WTC11 (cell line): ENCODE measurements at regions not wholly inside any gene's neighbourhood (a gene's known extent, or its start where the extent isn't known, plus 50 kb on each side); places are given as distances from the start of the nearest gene placed in this dataset.

Source experiments
- ATF2 ChIP-seq: sonication (generic); formaldehyde crosslinking; IDR thresholded peaks from 2 replicates; pipeline ENCODE4 v1.8.1; 2022; ENCODE audit warnings: low read depth, missing genetic modification reagents, borderline replicate concordance
- ATF6 ChIP-seq: sonication (generic); formaldehyde crosslinking; IDR thresholded peaks from 2 replicates; pipeline ENCODE4 v1.8.1; 2023; ENCODE audit warnings: mild to moderate bottlenecking, missing genetic modification reagents
- CREM ChIP-seq: sonication (generic); formaldehyde crosslinking; IDR thresholded peaks from 2 replicates; pipeline ENCODE4 v1.8.1; 2022; ENCODE audit warnings: mild to moderate bottlenecking, missing genetic modification reagents, moderate library complexity
- ESRRA ChIP-seq: sonication (generic); formaldehyde crosslinking; IDR thresholded peaks from 2 replicates; pipeline ENCODE4 v1.8.1; 2022; ENCODE audit warnings: mild to moderate bottlenecking, missing genetic modification reagents, borderline replicate concordance
- GRHL2 ChIP-seq: fragments of 250-450 bp; sonication (Bioruptor Pico); IDR thresholded peaks from 2 replicates; pipeline ENCODE4 v1.8.0; 2022; ENCODE audit warnings: mild to moderate bottlenecking, moderate library complexity; ENCODE audit not compliant: insufficient replicate concordance, severe bottlenecking
- JUN ChIP-seq: sonication (generic); formaldehyde crosslinking; IDR thresholded peaks from 2 replicates; pipeline ENCODE4 v1.8.0; 2023; ENCODE audit warnings: mild to moderate bottlenecking, missing genetic modification reagents
- MAX ChIP-seq: sonication (generic); formaldehyde crosslinking; IDR thresholded peaks from 2 replicates; pipeline ENCODE4 v1.8.0; 2022; ENCODE audit warnings: mild to moderate bottlenecking, missing genetic modification reagents
- USF1 ChIP-seq: sonication (generic); formaldehyde crosslinking; IDR thresholded peaks from 2 replicates; pipeline ENCODE4 v1.8.0; 2022; ENCODE audit warnings: mild to moderate bottlenecking, missing genetic modification reagents
- TF ChIP-seq, protein P1 (sequence below): fragments of 200-600 bp; IDR thresholded peaks from 2 replicates; pipeline ENCODE4 v1.8.0; 2022; ENCODE audit warnings: antibody characterized with exemption
- TF ChIP-seq, protein P2 (sequence below): sonication (generic); formaldehyde crosslinking; IDR thresholded peaks from 2 replicates; pipeline ENCODE4 v1.8.1; 2023; ENCODE audit warnings: mild to moderate bottlenecking, missing genetic modification reagents, moderate library complexity

GRCh38 chr5:148898413-148899075 lies 72.1 kb downstream of the ADRB2 start:
- TF ChIP-seq, protein P1, sequence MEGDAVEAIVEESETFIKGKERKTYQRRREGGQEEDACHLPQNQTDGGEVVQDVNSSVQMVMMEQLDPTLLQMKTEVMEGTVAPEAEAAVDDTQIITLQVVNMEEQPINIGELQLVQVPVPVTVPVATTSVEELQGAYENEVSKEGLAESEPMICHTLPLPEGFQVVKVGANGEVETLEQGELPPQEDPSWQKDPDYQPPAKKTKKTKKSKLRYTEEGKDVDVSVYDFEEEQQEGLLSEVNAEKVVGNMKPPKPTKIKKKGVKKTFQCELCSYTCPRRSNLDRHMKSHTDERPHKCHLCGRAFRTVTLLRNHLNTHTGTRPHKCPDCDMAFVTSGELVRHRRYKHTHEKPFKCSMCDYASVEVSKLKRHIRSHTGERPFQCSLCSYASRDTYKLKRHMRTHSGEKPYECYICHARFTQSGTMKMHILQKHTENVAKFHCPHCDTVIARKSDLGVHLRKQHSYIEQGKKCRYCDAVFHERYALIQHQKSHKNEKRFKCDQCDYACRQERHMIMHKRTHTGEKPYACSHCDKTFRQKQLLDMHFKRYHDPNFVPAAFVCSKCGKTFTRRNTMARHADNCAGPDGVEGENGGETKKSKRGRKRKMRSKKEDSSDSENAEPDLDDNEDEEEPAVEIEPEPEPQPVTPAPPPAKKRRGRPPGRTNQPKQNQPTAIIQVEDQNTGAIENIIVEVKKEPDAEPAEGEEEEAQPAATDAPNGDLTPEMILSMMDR: no peak
- TF ChIP-seq JUN (CRISPR knock-in tag): no peak
- no peak for TF ChIP-seq USF1
- no peak for TF ChIP-seq CREM (CRISPR knock-in tag)
- TF ChIP-seq, protein P2, sequence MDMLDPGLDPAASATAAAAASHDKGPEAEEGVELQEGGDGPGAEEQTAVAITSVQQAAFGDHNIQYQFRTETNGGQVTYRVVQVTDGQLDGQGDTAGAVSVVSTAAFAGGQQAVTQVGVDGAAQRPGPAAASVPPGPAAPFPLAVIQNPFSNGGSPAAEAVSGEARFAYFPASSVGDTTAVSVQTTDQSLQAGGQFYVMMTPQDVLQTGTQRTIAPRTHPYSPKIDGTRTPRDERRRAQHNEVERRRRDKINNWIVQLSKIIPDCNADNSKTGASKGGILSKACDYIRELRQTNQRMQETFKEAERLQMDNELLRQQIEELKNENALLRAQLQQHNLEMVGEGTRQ (CRISPR knock-in tag): no peak
- TF ChIP-seq MAX (CRISPR knock-in tag): no peak
- no peak for TF ChIP-seq ATF6 (CRISPR knock-in tag)
- no peak for TF ChIP-seq ESRRA (CRISPR knock-in tag)
- no peak for TF ChIP-seq ATF2
- no peak for TF ChIP-seq GRHL2
